ENCODE measurements at regions not wholly inside any gene's neighbourhood (a gene's known extent, or its start where the extent isn't known, plus 50 kb on each side); places are given as distances from the start of the nearest gene placed in this dataset.

- peaks cover 0 to 7% (median 0%) of the 10 kb centered on the region in 7 donors for H3K27me3 ChIP-seq (replicated peaks in 1 of 7)
- H3K9me3 ChIP-seq = no peaks in the 10 kb centered on the region
- TF ChIP-seq POLR2A (IDR thresholded peaks at IDR 0.05) = no peak
- no peak for TF ChIP-seq POLR2AphosphoS5 (IDR thresholded peaks at IDR 0.05)
- no peak for TF ChIP-seq CTCF (IDR thresholded peaks at IDR 0.05 in 8 of 11, conservative IDR thresholded peaks at IDR 0.05 in 3 of 11)
- no peak overlapping the region for H3K4me3 ChIP-seq
- no peak for DNase-seq
- intact Hi-C loops (cut with DNase I; ENCODE audit: low total_unique reads) = no loop called here
- no peak overlapping the region for H3K27ac ChIP-seq
- 80 to 94% (median 86%) methylated on average over 2 of the region's 2 CpGs for WGBS, 5 donors
- no peaks in the 10 kb centered on the region for H3K36me3 ChIP-seq
- H3K4me1 ChIP-seq = no peaks in the 10 kb centered on the region
These were observed 71.4 kb downstream of the MARCHF4 start for GRCh38 chr2:216300906-216301305.

DNA sequence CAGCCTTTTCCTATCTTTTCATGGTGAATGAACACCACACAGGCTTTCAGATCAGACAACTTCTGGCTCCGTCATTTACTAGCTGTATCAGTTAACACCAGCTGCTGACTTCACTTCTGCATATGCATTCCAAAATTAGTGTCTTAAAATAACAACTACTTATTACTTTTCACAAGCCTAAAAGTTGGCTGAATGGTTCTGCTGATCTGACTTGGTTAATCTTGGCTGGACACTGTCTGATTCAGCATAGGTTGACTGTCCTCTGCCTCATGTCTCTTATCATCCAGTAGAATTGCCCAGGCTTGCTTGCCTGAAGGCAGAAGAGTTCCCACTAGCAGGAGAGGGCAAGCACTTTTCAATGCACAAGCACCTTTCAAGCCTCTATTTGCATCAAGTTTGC, 72.7 kb downstream of the MARCHF4 start:
- Histone ChIP-seq H3K4me3 (no peak overlapping the region), H3K9me3 (no peaks in the 10 kb centered on the region), H3K4me1 (no peaks in the 10 kb centered on the region), H3K27me3 (replicated peaks in 1 of 7) (peaks cover 0 to 7% (median 0%) of the 10 kb centered on the region in 7 donors), H3K27ac (no peak overlapping the region), H3K36me3 (no peaks in the 10 kb centered on the region)
- WGBS, 5 donors = 63 to 80% (median 72%) methylated on average over 1 of the region's 1 CpG
- intact Hi-C loops (cut with DNase I; ENCODE audit: low total_unique reads) = no loop called here
- TF ChIP-seq POLR2A (IDR thresholded peaks at IDR 0.05) (no peak), POLR2AphosphoS5 (IDR thresholded peaks at IDR 0.05) (no peak), CTCF (IDR thresholded peaks at IDR 0.05 in 8 of 11, conservative IDR thresholded peaks at IDR 0.05 in 3 of 11) (no peak)
- no peak for DNase-seq

GRCh38 chr2:216298719-216299495, 73.4 kb downstream of the MARCHF4 start:
- no peak overlapping the region for H3K4me3 ChIP-seq
- intact Hi-C loops (cut with DNase I; ENCODE audit: low total_unique reads) = no loop called here
- no peak overlapping the region for H3K27ac ChIP-seq
- peaks cover 0 to 7% (median 0%) of the 10 kb centered on the region in 7 donors for H3K27me3 ChIP-seq (replicated peaks in 1 of 7)
- H3K9me3 ChIP-seq = no peaks in the 10 kb centered on the region
- WGBS, 5 donors = 79 to 93% (median 90%) methylated on average over 5 of the region's 5 CpGs
- TF ChIP-seq CTCF (IDR thresholded peaks at IDR 0.05 in 8 of 11, conservative IDR thresholded peaks at IDR 0.05 in 3 of 11) = no peak
- no peak for TF ChIP-seq POLR2AphosphoS5 (IDR thresholded peaks at IDR 0.05)
- no peak for TF ChIP-seq POLR2A (IDR thresholded peaks at IDR 0.05)
- no peaks in the 10 kb centered on the region for H3K4me1 ChIP-seq
- H3K36me3 ChIP-seq = no peaks in the 10 kb centered on the region
- no peak for DNase-seq

- Histone ChIP-seq H3K27me3 (replicated peaks in 1 of 7) (peaks cover 0 to 7% (median 0%) of the 10 kb centered on the region in 7 donors), H3K27ac (no peak overlapping the region), H3K4me1 (no peaks in the 10 kb centered on the region), H3K4me3 (no peak overlapping the region), H3K36me3 (no peaks in the 10 kb centered on the region), H3K9me3 (no peaks in the 10 kb centered on the region)
- DNase-seq = no peak
- TF ChIP-seq POLR2AphosphoS5 (IDR thresholded peaks at IDR 0.05) (no peak), CTCF (IDR thresholded peaks at IDR 0.05 in 8 of 11, conservative IDR thresholded peaks at IDR 0.05 in 3 of 11) (no peak), POLR2A (IDR thresholded peaks at IDR 0.05) (no peak)
- intact Hi-C loops (cut with DNase I; ENCODE audit: low total_unique reads) = no loop called here
- WGBS, 5 donors = 79 to 90% (median 87%) methylated on average over 7 of the region's 7 CpGs
These were observed 75.4 kb downstream of the MARCHF4 start for GRCh38 chr2:216296856-216297255.

Measured in spleen (tissue), 11 donors.